GM19023 (cell line): ENCODE measurements at regions not wholly inside any gene's neighbourhood (a gene's known extent, or its start where the extent isn't known, plus 50 kb on each side); places are given as distances from the start of the nearest gene placed in this dataset.
A peak's percentile ranks its signal among the peaks of the same experiment; 100 is the strongest.
"Not testable (repeated sequence)": the region's sequence is repeated elsewhere in the genome, so short reads cannot be mapped to it uniquely, and the experiment has no call there.

Experiments used
- ATAC-seq: cut with Tn5 transposase; IDR thresholded peaks from one replicate; pipeline ENCODE4 v1.9.1; 2021; ENCODE audit warnings: mild to moderate bottlenecking, moderate library complexity; ENCODE audit not compliant: unreplicated experiment

DNA sequence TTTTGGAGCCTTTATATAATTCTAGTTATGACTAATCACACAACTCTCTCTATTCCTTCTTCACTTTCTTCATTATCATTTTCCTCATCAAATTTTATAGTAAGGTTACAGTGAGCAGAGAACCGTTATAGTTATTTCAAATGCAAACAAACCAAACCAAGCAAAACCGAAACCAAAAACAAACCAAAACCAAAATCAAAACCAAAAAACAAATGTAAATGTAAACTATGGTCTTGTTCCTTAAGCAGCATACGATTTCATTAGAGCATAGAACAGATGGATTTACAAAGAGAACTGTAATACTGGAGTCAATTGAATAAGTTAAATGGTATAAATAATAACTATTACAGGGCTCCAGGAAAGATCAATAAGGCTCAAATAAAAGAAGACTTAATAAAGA lies 447.1 kb downstream of the LRRC70 start:
- no peak for ATAC-seq

DNA sequence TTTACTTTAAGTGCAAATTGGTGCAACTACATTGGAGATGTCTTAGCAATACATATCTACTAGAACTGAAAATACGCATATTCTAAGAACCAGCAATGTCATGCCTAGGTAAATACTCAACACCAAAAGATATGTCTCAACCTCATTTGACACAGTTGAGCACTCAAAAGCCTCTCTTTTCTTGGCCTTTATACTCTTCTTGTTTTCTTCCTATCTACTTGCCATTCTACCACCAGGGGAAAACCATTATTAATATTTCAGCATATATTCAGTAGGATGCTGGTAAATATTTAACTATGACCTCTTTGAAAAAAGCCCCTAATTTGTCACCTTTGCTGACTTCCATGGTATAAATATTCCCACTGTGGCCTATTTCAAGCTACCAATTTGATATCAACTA lies 443.8 kb downstream of the LRRC70 start:
- ATAC-seq, result peak; percentile 69

DNA sequence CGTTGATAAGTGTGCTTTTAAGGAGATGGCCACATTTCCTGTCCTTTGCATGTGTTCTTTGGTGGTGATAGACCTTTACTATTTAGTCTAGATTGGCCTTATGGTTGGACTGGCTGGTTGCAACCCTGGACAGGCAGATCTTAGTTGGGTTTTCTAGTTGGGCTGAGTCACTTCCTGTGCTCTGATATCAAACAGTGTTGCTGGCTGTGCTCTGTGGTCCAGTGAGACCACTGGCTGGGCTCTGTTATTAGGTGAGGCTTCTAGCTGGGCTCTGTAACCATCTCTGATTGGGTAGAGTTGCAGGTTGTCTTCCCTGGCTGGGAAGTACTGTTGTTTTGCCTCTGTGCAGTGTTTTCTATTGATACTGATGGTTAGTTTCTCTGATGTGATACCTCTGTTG lies 432.5 kb downstream of the LRRC70 start:
- no peak for ATAC-seq

DNA sequence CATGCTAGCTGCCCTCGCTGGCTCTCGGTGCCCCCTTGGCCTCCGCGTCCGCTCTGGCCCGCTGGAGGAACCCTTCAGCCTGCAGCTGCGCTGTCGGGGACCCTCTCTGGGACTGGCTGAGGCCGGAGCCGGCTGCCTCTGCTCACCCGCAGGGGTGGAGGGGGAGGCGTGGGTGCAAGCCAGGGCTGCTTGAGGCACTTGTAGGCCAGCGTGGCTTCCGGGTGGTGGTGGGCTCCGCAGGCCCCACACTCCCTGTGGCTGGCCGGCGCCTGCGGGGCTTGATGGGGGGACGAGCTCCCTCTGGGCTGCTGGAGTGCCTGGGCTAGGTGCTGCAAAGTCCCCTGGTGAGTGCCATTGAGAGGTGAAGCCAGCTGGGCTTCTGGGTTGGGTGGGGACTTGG lies 429.6 kb downstream of the LRRC70 start:
- no peak for ATAC-seq

DNA sequence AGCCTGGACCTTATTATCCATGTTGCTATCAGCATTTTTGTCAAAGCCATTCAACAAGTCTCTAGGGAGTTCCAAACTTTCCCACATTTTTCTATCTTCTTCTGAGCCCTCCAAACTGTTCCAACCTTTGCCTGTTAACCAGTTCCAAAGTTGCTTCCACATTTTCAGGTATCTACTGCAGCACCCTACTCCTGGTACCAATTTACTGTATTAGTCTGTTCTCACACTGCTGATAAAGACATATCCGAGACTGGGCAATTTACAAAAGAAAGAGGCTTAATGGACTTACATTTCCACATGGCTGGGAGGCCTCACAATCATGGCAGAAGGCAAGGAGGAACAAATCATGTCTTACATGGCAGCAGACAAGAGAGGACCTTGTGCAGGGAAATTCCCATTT lies 416.2 kb downstream of the LRRC70 start:
- ATAC-seq, result not testable (repeated sequence)

DNA sequence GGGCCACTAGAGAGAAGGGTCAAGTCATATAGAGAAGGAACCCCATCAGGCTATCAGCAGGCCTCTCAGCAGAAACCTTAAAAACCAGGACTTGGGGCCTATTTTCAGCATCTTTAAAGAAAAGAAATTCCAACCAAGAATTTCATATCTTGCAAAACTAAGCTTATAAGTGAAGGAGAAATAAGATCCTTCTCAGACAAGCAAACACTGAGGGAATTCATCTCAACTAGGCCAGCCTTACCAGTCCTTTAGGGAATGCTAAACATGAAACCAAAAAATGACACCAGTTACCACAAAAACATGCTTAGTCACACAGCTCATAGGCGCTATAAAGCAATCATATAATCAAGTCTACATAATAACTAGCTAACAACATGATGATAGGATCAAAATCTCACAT lies 407.1 kb downstream of the LRRC70 start:
- no peak for ATAC-seq

DNA sequence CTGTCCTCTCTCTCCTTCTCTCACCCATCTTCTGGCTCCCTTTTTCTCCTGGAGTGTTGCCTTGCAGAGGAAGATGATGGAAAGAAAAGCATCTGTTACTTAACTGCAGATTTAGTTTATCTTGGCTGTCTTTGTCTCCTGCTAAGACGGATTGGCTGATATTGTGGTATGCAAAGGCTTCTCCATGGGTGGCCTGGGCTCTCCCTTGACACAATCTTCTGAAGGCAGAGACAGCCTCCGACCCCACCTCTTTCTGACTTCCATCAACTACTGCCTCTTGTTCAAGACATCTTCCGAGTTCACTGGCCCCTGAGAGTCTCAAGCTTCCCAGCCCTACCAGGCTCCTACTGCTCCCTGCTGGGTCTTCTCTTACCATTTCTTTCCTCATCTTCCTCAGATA lies 403.7 kb downstream of the LRRC70 start:
- ATAC-seq, result no peak

DNA sequence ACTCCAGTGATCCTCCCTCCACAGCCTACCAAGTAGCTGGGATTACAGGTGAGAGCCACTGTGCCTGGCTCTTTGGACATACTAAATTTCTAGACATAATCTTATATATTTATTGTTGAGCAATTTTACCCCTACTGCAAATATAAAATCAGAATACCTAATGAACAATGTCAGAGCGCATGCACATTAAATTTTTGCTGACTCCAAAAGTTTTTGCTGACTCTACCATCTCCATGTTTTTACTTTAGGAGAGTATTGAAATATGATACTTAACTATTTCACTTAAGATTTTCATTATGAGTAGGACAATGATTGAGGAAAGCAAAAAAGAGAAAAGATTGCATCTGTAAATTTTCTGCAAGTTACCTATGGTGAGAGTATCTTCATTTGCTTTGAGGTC lies 402.3 kb downstream of the LRRC70 start:
- no peak for ATAC-seq

DNA sequence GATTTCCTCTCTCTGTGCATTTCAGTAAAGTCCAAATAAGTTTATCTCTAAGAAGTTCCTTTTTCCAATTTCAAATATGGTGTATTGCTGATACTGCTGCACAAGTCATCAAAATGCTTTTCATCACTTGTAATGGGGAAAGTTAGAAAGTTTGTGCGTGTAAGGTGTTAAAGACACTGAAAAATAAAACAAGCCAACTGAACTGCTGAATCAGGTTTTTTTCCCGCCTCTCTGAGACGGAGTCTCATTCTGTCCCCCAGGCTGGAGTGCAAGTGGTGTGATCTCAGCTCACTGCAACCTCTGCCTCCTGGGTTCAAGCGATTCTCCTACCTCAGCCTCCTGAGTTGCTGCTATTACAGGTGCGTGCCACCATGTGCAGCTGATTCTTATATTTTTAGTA lies 400.9 kb downstream of the LRRC70 start:
- ATAC-seq, result no peak

DNA sequence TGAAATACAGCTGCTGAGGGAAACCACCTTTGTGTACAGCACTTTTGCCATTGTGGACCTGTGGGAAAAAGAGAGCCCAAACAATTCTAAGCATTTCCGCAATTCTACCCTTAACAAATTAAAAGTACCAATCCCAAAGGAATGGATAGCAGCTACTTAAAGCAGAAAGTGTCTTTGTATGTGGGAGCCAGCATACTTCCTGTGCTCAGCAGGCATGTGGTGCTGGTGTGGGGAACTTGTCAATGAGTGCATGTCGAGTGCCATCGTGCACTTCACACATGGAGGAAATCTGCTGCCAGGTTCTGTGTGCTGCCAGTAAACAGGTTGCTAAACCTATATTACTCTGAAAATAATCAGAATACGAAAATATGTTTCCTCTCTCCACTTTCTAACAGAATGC lies 399.0 kb downstream of the LRRC70 start:
- ATAC-seq, result no peak

DNA sequence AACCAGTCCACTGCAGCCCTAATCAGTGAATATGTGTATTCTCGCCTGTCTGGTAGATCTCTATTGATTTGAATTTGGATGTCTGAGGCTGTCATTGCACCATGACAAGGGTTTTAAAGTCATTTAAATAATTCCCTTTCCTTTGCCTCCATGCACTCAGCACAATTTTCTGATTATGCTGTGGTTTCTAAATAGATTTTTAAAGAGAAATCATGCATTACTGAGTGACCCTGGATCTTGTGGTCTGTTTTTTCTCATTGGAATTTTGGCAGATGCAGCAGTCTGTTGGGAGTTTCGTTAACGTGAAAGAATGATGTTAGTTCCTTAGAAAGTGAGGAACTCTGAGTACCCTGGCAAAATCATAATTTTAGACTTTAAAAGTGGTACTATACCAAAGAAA lies 396.0 kb downstream of the LRRC70 start:
- ATAC-seq, result no peak

DNA sequence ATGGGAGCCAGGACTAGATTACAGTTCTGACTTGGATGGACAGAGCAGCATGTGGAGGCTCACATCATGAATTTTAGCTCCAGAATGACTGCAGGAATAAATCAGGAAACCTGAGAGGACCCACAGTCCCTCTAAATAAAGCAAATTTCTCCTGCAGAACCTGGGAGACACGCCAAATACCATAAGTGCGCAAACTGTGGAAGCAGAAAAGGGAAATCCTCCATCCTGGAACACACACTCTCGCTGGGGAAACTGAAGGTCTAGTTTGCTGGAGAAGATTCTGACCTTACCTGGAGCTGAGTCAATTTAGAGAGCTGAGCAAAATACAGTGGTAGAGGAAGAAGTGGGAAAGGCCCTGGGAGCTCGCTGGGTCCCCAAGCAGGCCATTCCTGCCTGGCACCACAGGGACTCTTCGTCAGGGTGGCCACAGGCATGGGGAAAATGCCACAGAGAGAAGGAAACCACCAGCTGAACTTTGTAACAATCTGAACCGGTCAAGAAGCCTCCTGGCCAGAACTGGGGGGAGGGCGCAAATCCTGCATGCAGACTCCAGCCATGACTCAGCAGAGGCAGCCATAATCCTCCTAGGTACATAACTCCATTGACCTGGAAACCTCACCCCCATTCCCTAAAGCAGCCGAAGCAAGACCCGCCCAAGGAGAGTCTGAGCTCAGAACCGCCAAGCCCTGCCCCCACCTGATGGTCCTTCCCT lies 390.9 kb downstream of the LRRC70 start:
- no peak for ATAC-seq

DNA sequence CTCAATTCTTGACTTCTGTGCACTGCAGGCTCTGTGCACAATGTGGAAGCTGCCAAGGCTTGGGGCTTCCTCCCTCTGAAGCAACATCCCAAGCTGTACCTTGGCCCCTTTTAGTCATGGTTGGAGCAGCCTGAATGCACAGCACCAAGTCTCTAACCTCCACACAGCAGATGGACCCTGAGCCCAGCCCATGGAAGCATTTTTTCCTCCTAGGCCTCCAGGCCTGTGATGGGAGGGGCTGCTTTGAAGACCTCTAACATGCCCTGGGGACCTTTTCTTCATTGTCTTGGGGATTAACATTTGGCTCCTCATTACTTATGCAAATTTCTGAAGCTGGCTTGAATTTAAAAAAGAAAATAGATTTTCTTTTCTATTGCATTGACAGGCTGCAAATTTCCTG lies 385.8 kb downstream of the LRRC70 start:
- ATAC-seq, result no peak

DNA sequence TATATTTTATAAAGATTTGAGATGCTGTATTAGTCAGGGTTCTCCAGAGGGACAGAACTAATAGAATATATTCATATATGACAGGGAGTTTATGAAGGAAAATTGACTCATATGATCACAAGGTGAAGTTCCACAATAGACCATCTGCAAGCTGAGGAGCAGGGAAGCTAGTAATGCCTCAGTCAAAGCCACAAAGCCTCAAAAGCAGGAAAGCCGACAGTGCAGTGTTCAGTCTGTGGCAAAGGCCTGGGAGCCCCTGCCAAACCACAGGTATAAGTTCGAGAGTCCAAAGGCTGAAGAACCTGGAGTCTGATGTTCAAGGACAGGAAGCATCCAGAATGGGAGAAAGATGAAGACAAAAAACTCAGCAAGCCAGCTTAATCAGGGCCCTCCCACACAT lies 382.2 kb downstream of the LRRC70 start:
- no peak for ATAC-seq

DNA sequence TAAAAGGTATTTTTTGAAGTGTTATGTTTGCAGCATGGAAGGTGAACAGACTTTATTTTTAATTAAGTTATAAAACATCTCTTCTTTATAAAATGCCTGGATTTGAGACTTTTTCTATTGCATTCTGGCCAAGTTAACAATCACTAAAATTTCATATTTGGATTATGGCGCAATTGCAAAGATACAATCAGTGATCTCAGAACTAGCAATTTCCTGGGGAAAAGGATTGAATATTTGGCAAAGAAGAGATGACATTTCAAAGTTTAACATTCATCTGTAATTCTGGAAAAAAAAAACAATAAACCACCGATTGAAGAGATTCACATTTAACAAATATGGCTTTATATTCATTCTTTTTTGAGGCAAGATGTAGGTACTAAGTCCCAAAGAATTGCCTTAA lies 378.0 kb downstream of the LRRC70 start:
- no peak for ATAC-seq

DNA sequence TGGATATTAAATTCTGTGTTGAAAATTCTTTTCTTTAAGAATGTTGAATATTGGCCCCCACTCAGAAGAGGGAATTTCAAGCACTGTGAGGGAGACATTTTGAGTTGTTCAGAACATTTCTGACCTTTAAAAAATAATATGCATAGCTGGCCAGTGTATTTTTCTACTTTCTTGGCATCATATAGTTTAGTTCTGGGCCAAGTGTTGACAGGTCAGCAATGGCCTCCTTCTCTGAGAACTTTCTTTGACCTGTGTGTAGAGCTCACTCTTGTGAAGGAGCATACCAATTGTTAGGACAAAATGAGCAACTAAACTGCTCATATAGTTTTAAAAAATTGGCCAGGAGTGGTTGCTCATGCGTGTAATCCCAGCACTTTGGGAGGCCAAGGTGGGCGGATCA lies 376.0 kb downstream of the LRRC70 start:
- ATAC-seq, result no peak

DNA sequence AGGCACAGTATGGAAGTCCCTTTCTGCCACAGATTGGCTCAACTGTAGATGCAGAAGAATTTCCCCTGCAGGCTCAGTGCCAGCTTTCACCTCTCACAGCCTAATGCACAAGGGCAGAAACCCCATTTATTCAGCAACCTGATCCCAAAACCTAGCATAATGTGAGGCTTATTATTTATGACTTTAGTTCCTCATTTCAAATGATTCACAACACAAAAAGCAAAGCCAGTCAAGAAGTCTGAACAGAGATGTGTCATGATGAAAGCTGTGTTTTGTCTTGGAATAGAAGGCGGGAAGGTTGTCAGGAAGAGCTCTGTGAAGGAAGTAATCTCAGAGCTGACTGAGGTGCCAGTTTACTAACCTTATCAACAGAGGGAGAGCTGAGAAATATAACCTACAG lies 369.7 kb downstream of the LRRC70 start:
- no peak for ATAC-seq

DNA sequence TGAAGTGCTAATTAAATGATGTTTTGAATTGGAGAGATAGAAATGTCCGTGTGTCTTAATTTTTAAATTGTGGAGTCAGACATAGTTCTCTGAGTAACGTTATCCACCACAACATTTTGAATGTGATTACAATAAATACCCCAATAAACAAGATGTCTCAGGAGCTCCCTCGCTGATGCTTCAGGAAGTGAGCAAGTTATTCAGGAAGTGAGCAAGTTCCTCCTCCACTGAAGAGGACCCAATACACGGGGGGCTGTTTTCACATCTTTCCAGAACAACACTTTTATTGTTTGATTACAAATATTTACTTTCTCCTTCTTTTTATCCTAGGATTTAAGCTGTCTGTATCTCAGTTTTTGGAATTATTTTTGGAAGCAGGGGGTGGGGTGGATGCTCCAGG lies 363.8 kb downstream of the LRRC70 start:
- no peak for ATAC-seq

DNA sequence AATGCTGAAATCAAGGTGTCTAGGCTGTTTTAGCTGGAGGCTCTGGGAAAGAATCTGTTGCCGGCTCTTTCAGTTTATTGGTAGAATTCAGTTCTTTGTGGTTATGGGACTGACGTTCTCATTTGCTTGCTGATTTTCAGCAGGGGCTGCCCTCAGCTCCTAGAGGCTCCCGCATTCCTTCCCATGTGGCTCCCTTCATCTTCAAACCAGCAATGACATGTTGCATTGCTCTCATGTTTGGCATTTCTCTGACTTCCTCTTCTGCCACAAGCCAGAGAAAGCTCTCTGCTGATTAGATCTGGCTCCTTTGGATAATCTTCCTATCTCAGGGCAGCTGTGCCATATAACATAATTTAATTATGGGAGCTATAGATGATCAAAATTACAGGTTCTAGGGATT lies 360.3 kb downstream of the LRRC70 start:
- no peak for ATAC-seq

DNA sequence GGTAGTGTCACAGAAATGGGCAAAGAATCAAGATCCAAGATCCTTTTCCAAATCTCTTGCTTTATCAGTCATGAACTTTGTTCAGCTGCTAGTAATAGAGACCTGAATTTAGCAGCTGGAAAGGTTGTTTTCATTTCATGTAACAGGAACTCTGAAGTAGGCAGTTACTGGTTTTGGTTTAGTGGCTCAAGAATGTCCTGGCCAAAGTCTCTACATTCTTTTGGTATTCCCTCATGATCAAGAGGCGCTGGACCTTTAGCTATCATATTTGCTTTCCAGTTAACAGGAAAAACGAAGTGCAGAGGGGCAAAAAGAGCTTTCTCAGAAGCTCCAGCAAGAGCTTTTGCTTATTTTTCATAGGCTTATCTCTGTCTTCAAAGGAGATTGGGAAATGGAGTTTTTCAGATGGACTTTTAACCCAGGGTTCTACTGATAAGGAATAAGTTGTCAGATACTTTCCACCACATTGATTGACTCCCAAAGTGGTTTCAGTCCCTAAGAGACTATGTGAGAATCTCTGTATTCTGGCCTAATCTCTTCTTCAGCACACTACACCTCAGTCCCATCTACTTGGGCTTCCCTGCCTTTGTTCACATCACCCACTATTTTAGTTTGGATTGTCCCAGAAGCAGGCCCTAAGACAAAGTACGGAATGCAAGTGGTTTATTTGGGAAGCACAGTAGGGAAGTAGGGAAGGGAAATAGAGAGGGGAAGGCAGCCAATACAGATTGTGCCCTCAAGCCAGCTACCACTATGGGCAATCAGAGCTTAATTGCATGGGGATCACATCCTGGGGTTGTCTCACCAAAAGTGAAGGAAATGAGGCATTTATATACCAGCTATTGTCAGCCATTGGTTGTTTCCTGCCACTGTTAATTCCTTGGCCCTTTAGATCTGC lies 359.3 kb downstream of the LRRC70 start:
- no peak for ATAC-seq

DNA sequence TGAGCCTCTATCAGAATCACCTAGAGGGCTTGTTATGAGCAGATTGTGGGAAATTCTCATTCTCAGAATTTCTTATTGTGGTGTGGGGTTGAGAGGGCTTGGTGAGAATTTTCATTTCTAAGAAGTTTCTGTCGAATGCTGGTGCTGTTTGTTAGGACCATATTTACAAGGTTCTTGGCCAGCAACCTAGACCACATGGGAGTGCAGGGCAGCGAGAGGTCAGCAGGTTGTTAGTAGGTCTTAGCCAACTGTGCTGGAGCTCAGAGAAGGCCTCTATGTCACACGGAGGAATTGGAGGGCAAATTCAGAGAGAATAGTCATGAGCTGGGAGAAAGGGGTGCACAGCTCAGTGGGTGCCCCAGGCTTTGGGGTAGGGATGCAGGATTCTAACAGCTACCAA lies 357.0 kb downstream of the LRRC70 start:
- ATAC-seq, result no peak

DNA sequence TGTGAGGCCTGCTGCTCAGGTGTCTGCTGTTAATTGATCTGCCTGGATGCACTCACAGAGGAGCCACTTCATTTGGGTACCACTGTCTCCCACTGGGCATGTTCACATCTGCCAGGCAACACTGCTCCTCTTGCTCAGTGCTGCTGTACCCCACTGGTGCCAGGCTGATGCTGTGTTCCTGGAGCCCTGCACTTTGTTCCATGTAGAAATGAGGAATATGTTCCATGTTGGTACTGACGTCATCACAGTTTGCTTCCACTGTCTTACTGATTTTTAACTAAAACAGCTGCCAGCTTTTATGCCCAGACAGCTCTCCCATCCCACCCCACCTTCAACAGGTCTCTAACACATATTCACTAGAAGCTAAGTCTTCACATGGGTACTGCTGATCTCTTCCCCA lies 355.7 kb downstream of the LRRC70 start:
- no peak for ATAC-seq
